H1 (cell line): ENCODE measurements at regions not wholly inside any gene's neighbourhood (a gene's known extent, or its start where the extent isn't known, plus 50 kb on each side); places are given as distances from the start of the nearest gene placed in this dataset.
A peak's percentile ranks its signal among the peaks of the same experiment; 100 is the strongest.

Experiments
- CTCF ChIA-PET: fragments of 300-600 bp; sonication (Branson Sonifier 250); formaldehyde crosslinking; loops from one replicate; lab custom pipeline; 2021; ENCODE audit not compliant: partially characterized antibody; lab: Charles Lee
- POLR2A ChIA-PET: fragments of 300-600 bp; sonication (Branson Sonifier 250); formaldehyde crosslinking; loops from one replicate; lab custom pipeline; 2021; ENCODE audit warnings: inconsistent platforms; ENCODE audit not compliant: partially characterized antibody; lab: Charles Lee
- DNase-seq, 2 experiments: peaks; one replicate each; pipeline versions ENCODE4 v3.0.0 to v3.0.0-alpha.2; 2010 to 2022; ENCODE audit warnings: low spot score in 2 of 2, low read depth in 1 of 2, mixed read lengths in 1 of 2
- FAIRE-seq: peaks from 2 replicates; lab custom pipeline; 2011; peaks lifted over from hg19 to GRCh38; lab: Jason Lieb, UNC
- H2AFZ ChIP-seq: 2 replicates; pipeline ENCODE4 v1.8.1; 2012; ENCODE audit warnings: low read length, inconsistent platforms
- H2AK5ac ChIP-seq: 2 replicates; pipeline ENCODE4 v1.6.1; 2013; ENCODE audit warnings: low read depth, low read length
- H2BK120ac ChIP-seq: replicated peaks from 2 replicates; pipeline ENCODE3; 2013; ENCODE audit warnings: low read depth, low read length, inconsistent platforms
- H2BK12ac ChIP-seq: 2 replicates; pipeline ENCODE4 v1.6.1; 2013; ENCODE audit warnings: low read depth, low read length
- H2BK15ac ChIP-seq: 2 replicates; pipeline ENCODE4 v1.6.1; 2013; ENCODE audit warnings: low read length
- H2BK20ac ChIP-seq: 2 replicates; pipeline ENCODE4 v1.6.1; 2013; ENCODE audit warnings: low read length
- H2BK5ac ChIP-seq: 2 replicates; pipeline ENCODE4 v1.6.1; 2013; ENCODE audit warnings: low read depth, low read length
- H3K14ac ChIP-seq: 2 replicates; pipeline ENCODE4 v1.6.1; 2013; ENCODE audit warnings: inconsistent platforms; ENCODE audit not compliant: insufficient read length
- H3K18ac ChIP-seq: 2 replicates; pipeline ENCODE4 v1.6.1; 2013; ENCODE audit warnings: low read length; ENCODE audit errors: extremely low read depth
- H3K23ac ChIP-seq: 2 replicates; pipeline ENCODE4 v1.6.1; 2013; ENCODE audit warnings: inconsistent platforms; ENCODE audit not compliant: insufficient read length
- H3K23me2 ChIP-seq: 2 replicates; pipeline ENCODE4 v1.6.1; 2013; ENCODE audit warnings: low read depth, low read length
- H3K27ac ChIP-seq: 2 replicates; pipeline ENCODE4 v1.6.1; 2011; ENCODE audit warnings: low read depth, low read length, inconsistent platforms
- H3K27me3 ChIP-seq, 4 experiments: replicated peaks in 1 of 4; 1 replicate in 1 of 4; 2 replicates in 3 of 4; pipeline versions ENCODE4 v1.6.1 to v1.8.1; 2011 to 2013; ENCODE audit warnings: low read length in 3 of 4, mild to moderate bottlenecking in 3 of 4, inconsistent platforms in 2 of 4, mixed read lengths in 2 of 4, moderate library complexity in 1 of 4; ENCODE audit not compliant: control insufficient read depth in 3 of 4, insufficient read depth in 3 of 4; ENCODE audit errors: extremely low read depth in 1 of 4
- H3K36me3 ChIP-seq, 4 experiments: 2 replicates each; pipeline versions ENCODE4 v1.6.1 to v1.8.1; 2011 to 2013; ENCODE audit warnings: mild to moderate bottlenecking in 4 of 4, low read length in 3 of 4, moderate library complexity in 2 of 4, control low read depth in 1 of 4, inconsistent platforms in 1 of 4; ENCODE audit not compliant: insufficient read depth in 4 of 4, control insufficient read depth in 2 of 4
- H3K4ac ChIP-seq: replicated peaks from 2 replicates; pipeline ENCODE3; 2013; ENCODE audit warnings: low read length, low read depth, mixed read lengths, inconsistent platforms; ENCODE audit not compliant: insufficient read length
- H3K4me1 ChIP-seq, 4 experiments: replicated peaks in 1 of 4; 1 replicate in 1 of 4; 2 replicates in 3 of 4; pipeline versions ENCODE4 v1.6.1 to v1.8.1; 2011 to 2013; ENCODE audit warnings: low read length in 3 of 4, inconsistent platforms in 2 of 4, mixed read lengths in 1 of 4; ENCODE audit not compliant: insufficient read depth in 4 of 4, control insufficient read depth in 3 of 4
- H3K4me2 ChIP-seq, 2 experiments: 2 replicates each; pipeline versions ENCODE4 v1.6.1 to v1.8.1; 2011 to 2013; ENCODE audit warnings: low read depth in 2 of 2, low read length in 2 of 2, control low read depth in 1 of 2, inconsistent platforms in 1 of 2, mild to moderate bottlenecking in 1 of 2; ENCODE audit not compliant: insufficient read depth in 1 of 2
- H3K4me3 ChIP-seq, 4 experiments: fragments of 200-600, 300-600 bp in 1 of 4; sonication (generic), shearing (Covaris generic), sonication (Bioruptor Twin) in 1 of 4; 2 replicates each; pipeline versions ENCODE4 v1.5.1 to v1.8.1; 2011 to 2016; ENCODE audit warnings: low read length in 4 of 4, low read depth in 3 of 4, control low read depth in 2 of 4, inconsistent platforms in 2 of 4, mild to moderate bottlenecking in 2 of 4, mixed read lengths in 1 of 4, moderate library complexity in 1 of 4; ENCODE audit not compliant: insufficient read depth in 2 of 4; ENCODE audit errors: extremely low read depth in 1 of 4
- H3K56ac ChIP-seq: replicated peaks from 2 replicates; pipeline ENCODE3; 2013; ENCODE audit warnings: low read depth, mild to moderate bottlenecking, mixed read lengths, low read length, inconsistent platforms; ENCODE audit not compliant: insufficient read length
- H3K79me1 ChIP-seq: 2 replicates; pipeline ENCODE4 v1.6.1; 2013; ENCODE audit warnings: low read depth, low read length, control low read depth
- H3K79me2 ChIP-seq, 2 experiments: 2 replicates each; pipeline versions ENCODE4 v1.6.1 to v1.8.1; 2012 to 2013; ENCODE audit warnings: low read length in 2 of 2, mild to moderate bottlenecking in 2 of 2, inconsistent platforms in 1 of 2; ENCODE audit not compliant: insufficient read depth in 2 of 2, control insufficient read depth in 1 of 2
- H3K9ac ChIP-seq, 4 experiments: replicated peaks in 1 of 4; 1 replicate in 1 of 4; 2 replicates in 3 of 4; pipeline versions ENCODE4 v1.6.1 to v1.8.1; 2011 to 2013; ENCODE audit warnings: low read depth in 3 of 4, low read length in 3 of 4, control low read depth in 2 of 4, mild to moderate bottlenecking in 2 of 4, moderate library complexity in 2 of 4, inconsistent platforms in 1 of 4; ENCODE audit errors: extremely low read depth in 1 of 4
- H3K9me3 ChIP-seq, 2 experiments: 2 replicates each; pipeline versions ENCODE4 v1.6.1 to v1.8.1; 2012 to 2013; ENCODE audit warnings: mild to moderate bottlenecking in 2 of 2, moderate library complexity in 2 of 2, control low read depth in 1 of 2, inconsistent platforms in 1 of 2, low read depth in 1 of 2, low read length in 1 of 2, mixed read lengths in 1 of 2; ENCODE audit not compliant: insufficient read depth in 2 of 2
- H4K20me1 ChIP-seq, 2 experiments: replicated peaks in 1 of 2; 2 replicates each; pipeline versions ENCODE3 to v1.8.1; 2011 to 2013; ENCODE audit warnings: inconsistent platforms in 2 of 2, low read length in 2 of 2, mild to moderate bottlenecking in 1 of 2; ENCODE audit not compliant: insufficient read depth in 2 of 2, control insufficient read depth in 1 of 2
- H4K5ac ChIP-seq: 2 replicates; pipeline ENCODE4 v1.6.1; 2013; ENCODE audit warnings: low read length, low read depth, mixed read lengths, inconsistent platforms; ENCODE audit not compliant: insufficient read length
- H4K8ac ChIP-seq: 2 replicates; pipeline ENCODE4 v1.8.0; 2013; ENCODE audit warnings: mild to moderate bottlenecking, moderate library complexity, low read length, inconsistent platforms; ENCODE audit not compliant: insufficient read depth; ENCODE audit errors: extremely low read depth
- H4K91ac ChIP-seq: replicated peaks from 2 replicates; pipeline ENCODE3; 2013; ENCODE audit warnings: low read length, mixed read lengths, inconsistent platforms; ENCODE audit not compliant: insufficient read length
- CBX5 ChIP-seq: fragments of 300-800, 300-1000 bp; sonication (generic); IDR thresholded peaks from 2 replicates; pipeline ENCODE4 v1.7.1; 2016; ENCODE audit warnings: antibody characterized with exemption, low read length, low read depth
- CREB1 ChIP-seq: IDR thresholded peaks from 2 replicates; pipeline ENCODE4 v1.6.1; 2012; ENCODE audit warnings: inconsistent platforms
- JUN ChIP-seq: IDR thresholded peaks from 2 replicates; pipeline ENCODE4 v1.6.1; 2011; ENCODE audit warnings: low read depth, mild to moderate bottlenecking, improper control_type of control experiment, low read length
- SAP30 ChIP-seq: fragments of 300-600 bp; sonication (generic); IDR thresholded peaks from 2 replicates; pipeline ENCODE4 v1.7.1; 2012; ENCODE audit warnings: low read length, moderate library complexity, mild to moderate bottlenecking, inconsistent platforms; ENCODE audit not compliant: insufficient read depth, insufficient replicate concordance
- SIRT6 ChIP-seq: IDR thresholded peaks from one replicate; pipeline ENCODE4 v1.7.1; 2012; ENCODE audit warnings: low read length, inconsistent platforms
- TAF7 ChIP-seq: optimal IDR thresholded peaks from 2 replicates; pipeline ENCODE3; 2011; ENCODE audit warnings: low read depth, mild to moderate bottlenecking, inconsistent platforms, low read length, moderate library complexity, borderline replicate concordance
- USF2 ChIP-seq: IDR thresholded peaks from 2 replicates; pipeline ENCODE4 v1.6.1; 2011; ENCODE audit warnings: low read length, improper control_type of control experiment
- YY1 ChIP-seq: IDR thresholded peaks from 2 replicates; pipeline ENCODE4 v1.6.1; 2011; ENCODE audit warnings: low read depth, mild to moderate bottlenecking, low read length
- WGBS, 2 experiments: shearing (Covaris generic) in 1 of 2; methylation state at CpG; one replicate each; pipeline versions ENCODE4 v1.1.6 to v1.1.7; 2013 to 2015; ENCODE audit warnings: low lambda C conversion rate in 2 of 2, mixed read lengths in 2 of 2, inconsistent platforms in 1 of 2, low coverage in 1 of 2, missing lambda C conversion rate in 1 of 2; ENCODE audit not compliant: insufficient replicate concordance in 2 of 2, insufficient coverage in 1 of 2, insufficient read length in 1 of 2; ENCODE audit errors: extremely low coverage in 1 of 2, missing lambda C conversion rate in 1 of 2; 5-methylcytosine and 5-hydroxymethylcytosine counted together

GRCh38 chr17:79485991-79486390, 124.9 kb downstream of the RBFOX3 start:
- no peak overlapping the region for H4K5ac ChIP-seq
- no peak for DNase-seq
- H3K4me3 ChIP-seq = no peak overlapping the region
- peaks cover 0 to 3% (median 0%) of the 10 kb centered on the region in 4 experiments; a peak in 2 of 7 replicates for H3K27me3 ChIP-seq
- no peak overlapping the region for H3K14ac ChIP-seq
- H2BK120ac ChIP-seq = no peak overlapping the region
- no peak overlapping the region for H3K27ac ChIP-seq
- H2BK12ac ChIP-seq = 0 out of 2 replicates have a peak overlapping the region, but pooled peaks have one; percentile 75
- peak overlapping the region; percentile 38; the same call in 1 of the 2 replicates for H3K18ac ChIP-seq
- no peaks in the 10 kb centered on the region for H4K20me1 ChIP-seq
- no peak for FAIRE-seq
- no peak overlapping the region for H2AFZ ChIP-seq
- no peaks in the 10 kb centered on the region for H3K79me1 ChIP-seq
- peaks cover 0 to 25% (median 11%) of the 10 kb centered on the region in 4 experiments; a peak in 6 of 7 replicates for H3K4me1 ChIP-seq
- H2BK5ac ChIP-seq = 0 out of 2 replicates have a peak overlapping the region, but pooled peaks have one; percentile 52
- H4K8ac ChIP-seq = no peak overlapping the region
- peak overlapping the region; percentile 70; the same call in 1 of the 2 replicates for H2AK5ac ChIP-seq
- 74% methylated on average over 14 of the region's 17 CpGs; no CpG with 5 or more reads in 1 of the 2 experiments for WGBS, 2 experiments
- no peak overlapping the region for H3K4ac ChIP-seq
- H3K56ac ChIP-seq = no peak overlapping the region
- H3K9me3 ChIP-seq = no peaks in the 10 kb centered on the region
- H2BK20ac ChIP-seq = no peak overlapping the region
- no peak overlapping the region for H3K23ac ChIP-seq
- no peak overlapping the region for H4K91ac ChIP-seq
- no peaks in the 10 kb centered on the region for H3K79me2 ChIP-seq
- peak overlapping the region; percentile 40; the same call in 1 of the 2 replicates for H2BK15ac ChIP-seq
- no peak overlapping the region for H3K9ac ChIP-seq
- H3K36me3 ChIP-seq = no peaks in the 10 kb centered on the region
- no peak overlapping the region; a peak in 1 of 4 replicates for H3K4me2 ChIP-seq
- POLR2A ChIA-PET = interaction anchor here (0.7 kb wide), 1 partner anchor 9 kb away, joined by 3 read pairs; no protein-coding TSS in a partner anchor
- H3K23me2 ChIP-seq = peaks cover 4% of the 10 kb centered on the region; the same call in 1 of the 2 replicates
- CTCF ChIA-PET = no interaction called here
- TF ChIP-seq CBX5 (no peak), JUN (no peak), TAF7 (no peak), SAP30 (no peak), SIRT6 (no peak), YY1 (no peak), CREB1 (no peak), USF2 (no peak)
